ENCODE measurements at regions not wholly inside any gene's neighbourhood (a gene's known extent, or its start where the extent isn't known, plus 50 kb on each side); places are given as distances from the start of the nearest gene placed in this dataset.

- no peak for TF ChIP-seq EZH2 (IDR thresholded peaks at IDR 0.05)
- no peak for TF ChIP-seq CTCF (IDR thresholded peaks at IDR 0.05 in 2 of 3, conservative IDR thresholded peaks at IDR 0.05 in 1 of 3; ENCODE audit: borderline replicate concordance in 1 of 3, insufficient read depth in 1 of 3, low read depth in 2 of 3, low read length in 2 of 3)
- no peak for TF ChIP-seq ZBTB33 (IDR thresholded peaks at IDR 0.05; ENCODE audit: extremely low read depth, insufficient replicate concordance, low read length)
- no peak for TF ChIP-seq REST (IDR thresholded peaks at IDR 0.05; ENCODE audit: low read depth)
- no peak for TF ChIP-seq POLR2AphosphoS5 (IDR thresholded peaks at IDR 0.05; ENCODE audit: low read depth, low read length)
- TF ChIP-seq POLR2A (IDR thresholded peaks at IDR 0.05; ENCODE audit: borderline replicate concordance, extremely low read depth, insufficient read depth, insufficient read length) = no peak
- no peak for TF ChIP-seq TCF7L2 (IDR thresholded peaks at IDR 0.05; ENCODE audit: borderline replicate concordance, extremely low read depth, insufficient read depth, insufficient read length)
- no peak for TF ChIP-seq RAD21 (IDR thresholded peaks at IDR 0.05; ENCODE audit: low read depth)
- no peak for TF ChIP-seq ZNF274 (IDR thresholded peaks at IDR 0.05; ENCODE audit: low read depth, low read length)
- no peak for TF ChIP-seq EZH2phosphoT487 (IDR thresholded peaks at IDR 0.05; ENCODE audit: borderline replicate concordance)
- TF ChIP-seq SP1 (IDR thresholded peaks at IDR 0.05; ENCODE audit: low read depth) = no peak
- TF ChIP-seq ATF3 (IDR thresholded peaks at IDR 0.05) = no peak
- TF ChIP-seq, protein P1, sequence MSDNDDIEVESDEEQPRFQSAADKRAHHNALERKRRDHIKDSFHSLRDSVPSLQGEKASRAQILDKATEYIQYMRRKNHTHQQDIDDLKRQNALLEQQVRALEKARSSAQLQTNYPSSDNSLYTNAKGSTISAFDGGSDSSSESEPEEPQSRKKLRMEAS (IDR thresholded peaks at IDR 0.05) = no peak
- TF ChIP-seq FOSL1 (IDR thresholded peaks at IDR 0.05; ENCODE audit: low read depth) = no peak
Measured at GRCh38 chr10:18866852-18867251, 181.7 kb upstream of the MALRD1 start.
